NCI-H345 treated with DMSO at 0.1 percent for 48 hours (cell line): ENCODE measurements at regions not wholly inside any gene's neighbourhood (a gene's known extent, or its start where the extent isn't known, plus 50 kb on each side); places are given as distances from the start of the nearest gene placed in this dataset.

Experiments used
- DNase-seq: peaks from one replicate; lab custom pipeline; 2025; ENCODE audit not compliant: unreplicated experiment; lab: John Stamatoyannopoulos, UW

- no peak for DNase-seq
Measured at GRCh38 chr9:108724122-108724521, 131.7 kb downstream of the ACTL7B start.

DNA sequence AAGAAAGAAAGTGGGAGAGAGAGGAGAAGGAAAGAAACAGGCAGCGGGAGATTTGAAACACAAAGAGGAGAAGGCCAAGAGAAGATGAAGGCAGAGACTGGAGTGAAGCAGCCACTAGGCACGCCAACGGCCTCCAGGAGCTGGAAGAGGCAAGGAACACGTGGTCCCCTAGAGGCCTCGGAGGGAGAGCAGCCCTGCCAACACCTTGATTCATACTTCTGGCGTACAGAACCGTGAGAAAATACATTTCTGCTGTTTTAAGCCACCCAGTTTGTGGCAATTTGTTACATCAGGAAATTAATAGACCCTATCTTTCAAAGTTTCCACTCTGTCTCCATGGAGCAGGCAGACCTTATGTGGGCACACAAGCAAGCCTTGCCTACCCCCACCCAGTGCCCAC, 133.4 kb downstream of the ACTL7B start:
- DNase-seq: no peak

DNA sequence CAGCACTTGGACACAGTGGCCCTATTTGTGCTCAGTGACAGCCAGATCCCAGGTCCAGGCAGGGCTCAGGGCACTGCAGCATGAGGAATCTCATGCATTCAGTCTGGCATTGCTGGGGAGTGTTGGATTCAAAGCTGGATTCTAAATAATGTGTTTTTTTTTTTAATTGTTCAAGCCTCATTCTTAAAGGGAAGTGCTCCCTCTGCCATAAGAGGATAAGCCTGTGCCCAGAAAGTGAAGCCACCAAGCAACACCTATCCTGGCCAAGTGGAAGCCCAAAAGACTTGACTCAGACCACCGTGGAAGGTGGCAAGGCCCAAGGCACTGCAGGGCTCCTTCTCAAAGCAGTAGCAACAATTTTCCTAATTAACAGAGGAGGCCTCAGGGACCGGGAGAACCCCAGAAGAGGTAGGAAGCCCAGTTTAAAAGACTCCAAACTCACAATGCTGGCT, 135.6 kb downstream of the ACTL7B start:
- no peak for DNase-seq

DNA sequence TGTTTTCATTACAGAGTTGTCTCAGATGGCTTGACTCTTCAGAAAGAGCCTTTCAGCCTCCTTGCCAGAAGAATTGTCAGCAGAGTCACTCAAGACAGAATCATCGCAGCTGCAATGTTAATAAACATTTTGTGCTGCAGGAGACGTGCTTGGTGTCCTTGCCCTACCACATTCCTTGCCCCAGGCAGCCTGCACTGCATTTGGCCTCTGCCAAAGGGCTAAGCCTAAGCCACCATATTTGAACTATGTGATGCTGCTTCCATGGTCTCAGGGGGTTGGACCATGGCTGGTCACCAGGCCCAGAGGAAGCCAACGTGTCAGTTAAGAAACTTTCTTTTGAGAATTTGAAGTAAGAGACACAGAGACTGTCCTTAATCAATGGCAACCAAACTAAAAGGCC, 145.4 kb downstream of the ACTL7B start:
- DNase-seq: no peak

DNA sequence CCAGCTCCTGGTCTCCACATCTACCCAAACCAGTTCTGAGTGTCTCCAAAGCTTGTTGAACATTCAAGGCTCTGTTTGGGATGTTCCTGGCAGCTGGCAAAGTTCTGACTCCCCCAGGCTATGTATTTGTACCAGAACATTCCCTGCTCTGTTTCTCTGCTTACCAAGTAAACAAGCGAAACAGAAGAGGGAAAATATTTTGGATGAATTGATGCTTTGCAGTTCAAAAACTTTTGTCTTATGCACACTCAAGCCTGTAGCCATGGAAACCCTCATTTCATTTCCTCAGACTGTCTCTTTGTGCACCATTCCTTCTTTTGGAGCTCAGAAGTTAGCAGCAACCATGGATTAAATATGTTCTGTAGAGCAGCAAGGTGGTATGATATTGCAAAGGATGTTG, 145.8 kb downstream of the ACTL7B start:
- no peak for DNase-seq

DNA sequence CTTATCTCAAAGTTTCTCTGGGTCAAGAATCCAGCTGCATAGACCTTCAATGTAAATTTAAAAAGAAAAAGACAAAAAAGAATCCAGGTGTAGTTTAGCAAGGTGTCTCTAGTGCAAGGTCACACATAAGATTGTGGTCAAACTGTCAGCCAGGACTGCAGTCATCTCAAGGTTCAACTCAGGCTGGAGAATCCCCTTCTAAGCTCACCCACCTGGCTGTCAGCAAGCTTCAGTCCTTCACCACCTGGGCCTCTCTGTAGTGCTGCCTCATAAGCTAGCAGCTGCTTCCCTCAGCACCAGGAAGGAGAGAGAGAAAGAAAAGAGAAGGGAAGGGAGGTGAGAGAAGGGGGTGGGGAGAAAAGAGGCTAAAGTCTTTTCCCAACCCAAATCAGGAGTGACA, 146.7 kb downstream of the ACTL7B start:
- DNase-seq: no peak

DNA sequence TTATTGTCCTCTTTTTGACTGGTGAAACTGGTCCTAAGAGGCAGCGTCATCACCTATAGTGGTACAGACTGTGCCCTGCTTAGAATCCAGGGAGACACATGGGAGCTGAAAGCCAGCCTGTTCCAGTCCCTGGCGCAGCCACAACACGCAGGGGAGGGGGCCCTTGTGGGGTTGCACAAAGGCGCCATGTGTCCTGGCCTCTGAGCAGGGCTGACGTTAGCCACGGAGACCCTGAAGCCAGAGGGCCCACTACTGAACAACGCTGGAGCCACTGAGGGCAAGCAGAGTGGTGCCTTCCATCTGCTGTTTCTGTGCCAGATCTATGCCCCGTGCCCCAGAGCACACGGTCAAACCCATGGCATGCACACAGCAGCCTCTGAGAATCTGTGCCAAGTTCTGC, 147.3 kb downstream of the ACTL7B start:
- DNase-seq: no peak

DNA sequence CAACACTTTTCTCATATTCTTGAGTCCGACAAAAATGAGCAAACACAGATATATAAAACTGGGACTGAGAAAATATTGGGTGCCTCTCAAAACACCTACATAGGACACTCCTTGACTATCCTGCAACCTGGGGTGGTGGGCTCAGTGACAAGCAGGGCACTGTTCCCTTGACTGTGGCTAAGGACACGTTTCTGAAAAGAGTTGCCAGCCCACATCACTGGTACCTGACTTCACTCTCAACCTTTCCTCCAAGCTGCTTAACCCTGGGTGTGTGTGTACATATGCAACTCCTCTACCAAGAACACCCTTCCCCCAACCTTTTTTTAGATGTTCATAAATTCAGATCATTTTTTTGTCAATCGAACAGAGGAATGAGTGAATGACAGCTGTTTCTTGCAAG, 148.7 kb downstream of the ACTL7B start:
- no peak for DNase-seq

DNA sequence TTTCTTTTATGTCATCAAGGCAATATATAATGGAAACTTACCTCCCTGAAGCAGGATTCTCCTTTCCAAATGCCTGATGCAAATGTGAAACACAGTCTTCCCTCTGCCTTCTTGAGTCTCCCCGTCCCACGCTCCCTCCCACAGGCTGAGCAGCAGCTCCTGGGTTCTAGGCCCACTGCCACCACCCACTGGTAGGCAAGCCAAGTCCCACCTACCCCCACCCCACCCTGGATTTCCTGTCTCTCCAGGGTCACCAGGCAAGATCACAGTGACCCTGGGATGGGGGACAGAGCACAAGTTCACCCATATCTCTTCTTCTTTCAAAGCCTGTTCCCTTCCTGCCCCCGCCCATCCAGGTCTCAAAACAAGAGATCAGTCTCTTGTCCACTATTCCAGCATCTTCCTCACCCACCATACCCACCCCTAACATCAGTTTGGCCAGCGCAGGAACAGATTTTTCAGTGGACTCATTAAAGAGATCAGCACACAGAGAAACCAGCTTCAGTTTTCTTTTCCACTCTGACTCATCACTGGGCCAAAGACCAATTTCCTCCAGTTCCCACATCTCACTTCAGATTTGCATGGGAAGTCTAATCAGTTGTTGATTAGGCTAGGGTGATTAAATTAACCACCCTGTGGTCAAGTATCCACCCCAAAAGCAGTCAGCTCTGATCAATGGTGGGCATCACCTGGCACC, 151.5 kb downstream of the ACTL7B start:
- no peak for DNase-seq

- DNase-seq: no peak
Measured at GRCh38 chr9:108703429-108703828, 152.4 kb downstream of the ACTL7B start.

DNA sequence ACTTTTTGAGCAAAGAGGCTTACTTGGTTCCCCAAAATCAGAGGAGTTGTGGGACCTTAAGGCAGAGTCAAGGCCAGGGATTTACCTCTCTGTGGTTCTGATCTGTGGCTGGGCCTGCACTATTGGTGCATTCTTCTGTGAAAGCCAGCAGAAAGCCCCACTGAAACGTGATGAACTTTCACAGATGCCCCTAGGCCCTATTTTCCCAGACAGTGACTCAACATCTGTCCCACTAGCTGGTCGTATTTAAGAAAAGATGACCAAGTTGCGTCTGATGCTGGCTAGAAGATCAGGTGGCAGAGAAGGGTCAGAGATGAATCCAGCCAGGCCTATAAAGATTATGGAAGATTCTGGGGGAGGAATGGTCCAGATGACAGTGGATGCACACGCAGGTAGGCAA, 153.1 kb downstream of the ACTL7B start:
- no peak for DNase-seq

- no peak for DNase-seq
Measured at GRCh38 chr9:108698801-108699200, 157.0 kb downstream of the ACTL7B start.

DNA sequence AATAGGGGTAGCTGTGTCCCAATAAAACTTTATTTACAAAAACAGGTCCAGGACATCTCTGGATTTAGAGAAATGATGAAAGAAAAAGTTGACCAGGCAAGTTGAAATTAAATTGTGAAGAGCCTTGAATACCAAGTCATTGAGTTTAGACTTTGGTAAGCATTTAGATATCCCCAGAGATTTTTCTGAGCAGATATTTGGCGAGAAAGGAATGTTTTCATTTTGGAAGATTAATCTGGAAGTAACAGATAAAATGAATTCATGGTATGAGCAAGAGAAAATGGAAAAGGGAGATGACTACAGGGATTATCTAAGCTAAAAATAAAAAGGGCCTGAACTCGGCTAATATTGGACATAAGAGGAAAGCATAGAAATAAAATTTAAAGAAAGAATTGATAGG, 157.6 kb downstream of the ACTL7B start:
- DNase-seq: no peak

GRCh38 chr9:108696156-108696555, 159.6 kb downstream of the ACTL7B start:
- DNase-seq: no peak

DNA sequence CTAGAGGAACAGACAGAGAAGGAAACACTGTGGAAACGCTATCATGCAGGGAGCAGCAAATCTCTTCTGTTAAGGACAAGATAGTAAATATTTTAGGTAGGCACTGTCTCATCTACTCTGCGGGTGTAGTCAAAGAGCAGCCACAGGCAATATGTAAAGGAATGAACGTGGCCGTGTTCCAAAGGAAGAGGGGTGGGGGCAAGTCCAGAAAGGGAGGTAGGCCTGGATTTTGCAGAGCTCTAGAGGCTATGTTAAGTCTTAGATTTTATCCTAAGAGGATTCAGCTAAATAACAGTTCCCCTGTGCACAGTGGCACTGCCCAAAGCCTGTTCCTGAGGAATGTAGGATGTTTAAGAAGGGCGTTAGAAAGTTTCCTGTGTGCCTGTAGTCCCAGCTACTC, 161.6 kb downstream of the ACTL7B start:
- no peak for DNase-seq

- no peak for DNase-seq
Measured at GRCh38 chr9:108691614-108692013, 164.2 kb downstream of the ACTL7B start.

DNA sequence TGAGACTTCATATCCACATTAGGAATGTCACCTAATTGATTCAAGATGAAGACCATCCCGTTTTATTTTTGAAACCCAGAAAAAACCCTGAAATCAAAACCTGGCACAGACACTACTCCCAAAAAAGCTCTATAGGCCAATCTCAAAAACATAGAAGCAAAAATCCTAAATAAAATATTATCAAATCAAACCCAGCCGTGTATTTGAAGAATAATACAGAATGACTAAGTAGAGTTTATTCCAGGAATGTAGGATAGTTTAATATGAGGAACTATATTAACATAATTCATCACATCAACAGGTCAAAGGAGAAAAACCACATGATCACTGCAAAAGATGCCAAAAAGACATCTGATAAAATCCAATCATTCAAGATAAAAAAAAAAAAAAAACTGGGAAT, 167.1 kb downstream of the ACTL7B start:
- DNase-seq: no peak

DNA sequence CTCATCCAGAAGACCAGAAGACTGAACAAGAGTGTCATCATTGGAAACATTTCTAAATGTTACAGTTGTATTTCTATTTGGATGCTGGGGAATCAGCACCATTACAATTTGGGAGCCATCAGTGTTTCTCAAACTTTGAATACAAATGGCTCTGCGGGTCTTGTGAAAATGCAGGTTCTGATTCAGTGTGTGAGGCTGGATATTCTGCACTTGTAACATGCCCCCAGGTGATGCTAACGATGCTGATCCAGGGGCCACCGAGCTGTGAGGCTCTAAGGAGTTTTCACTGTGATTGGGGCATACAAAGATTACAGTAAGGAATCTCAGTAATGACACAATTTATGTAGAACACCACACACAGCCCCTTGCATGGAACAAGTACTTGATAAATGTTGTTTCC, 167.7 kb downstream of the ACTL7B start:
- DNase-seq: no peak

DNA sequence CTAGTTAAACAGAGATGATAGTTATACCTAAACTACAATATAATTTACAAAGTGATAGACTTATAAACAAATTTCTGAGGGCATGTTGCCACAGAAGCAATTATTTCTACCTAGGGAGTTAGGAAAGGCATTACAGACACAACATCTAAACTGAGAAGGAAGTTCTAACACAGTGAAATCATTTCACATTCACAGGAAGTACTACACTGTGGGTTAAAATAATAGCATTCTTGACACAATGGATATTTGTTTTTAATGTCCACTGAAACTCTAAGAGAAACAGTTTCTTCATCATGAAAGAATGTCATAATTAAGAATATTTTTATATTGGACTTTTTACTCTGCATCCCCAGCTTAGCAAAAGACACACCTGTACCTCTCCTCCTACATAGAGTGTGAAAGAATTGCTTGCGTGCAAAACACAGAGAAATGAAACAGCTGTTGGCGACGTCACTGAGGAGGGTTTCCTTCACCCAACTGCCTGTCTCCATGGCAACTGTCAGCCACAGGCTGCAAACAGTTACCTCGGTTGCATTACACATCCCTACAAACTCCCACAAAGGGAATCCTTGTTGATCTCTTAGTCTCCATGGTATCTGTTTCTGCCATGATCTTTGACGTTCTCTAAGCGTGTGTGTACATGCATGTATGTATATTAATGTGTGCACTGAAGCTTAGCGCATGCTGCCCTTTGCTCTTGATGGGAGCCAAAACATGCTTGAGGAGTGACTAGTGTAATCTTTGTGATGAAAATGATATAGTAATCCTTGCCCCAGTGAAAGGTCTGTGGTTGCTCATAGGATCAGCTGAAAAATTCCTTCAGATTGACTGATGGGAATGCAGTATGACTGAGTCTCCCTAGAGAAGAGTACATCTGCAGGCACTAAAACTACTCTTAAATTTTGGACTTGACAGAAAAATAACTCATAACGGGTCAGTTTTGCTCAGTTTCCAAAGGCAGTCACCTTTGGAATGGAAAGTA, 168.5 kb downstream of the ACTL7B start:
- DNase-seq: no peak

GRCh38 chr9:108684288-108685025, 171.3 kb downstream of the ACTL7B start:
- no peak for DNase-seq

DNA sequence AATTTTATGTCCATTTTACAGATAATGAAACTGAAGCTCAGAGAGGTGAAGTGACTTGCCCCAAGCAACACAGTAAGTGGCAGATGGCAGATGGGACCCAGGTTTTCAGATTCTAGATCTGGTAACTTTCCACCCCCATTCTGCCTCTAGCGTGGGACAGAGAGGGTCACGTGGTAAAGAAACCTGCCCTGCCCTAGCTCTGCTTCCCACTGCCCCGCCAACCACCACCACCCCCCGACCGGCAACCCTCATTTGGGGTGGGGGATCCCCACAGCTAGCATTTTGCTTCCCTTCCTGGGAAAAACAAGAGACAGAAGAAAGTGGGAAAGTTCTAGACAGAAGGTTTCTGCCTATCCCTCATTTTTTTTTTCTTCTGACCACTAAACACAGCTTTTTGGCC, 172.5 kb downstream of the ACTL7B start:
- DNase-seq: no peak
